ENCODE measurements at regions not wholly inside any gene's neighbourhood (a gene's known extent, or its start where the extent isn't known, plus 50 kb on each side); places are given as distances from the start of the nearest gene placed in this dataset.

- TF ChIP-seq, protein P1, sequence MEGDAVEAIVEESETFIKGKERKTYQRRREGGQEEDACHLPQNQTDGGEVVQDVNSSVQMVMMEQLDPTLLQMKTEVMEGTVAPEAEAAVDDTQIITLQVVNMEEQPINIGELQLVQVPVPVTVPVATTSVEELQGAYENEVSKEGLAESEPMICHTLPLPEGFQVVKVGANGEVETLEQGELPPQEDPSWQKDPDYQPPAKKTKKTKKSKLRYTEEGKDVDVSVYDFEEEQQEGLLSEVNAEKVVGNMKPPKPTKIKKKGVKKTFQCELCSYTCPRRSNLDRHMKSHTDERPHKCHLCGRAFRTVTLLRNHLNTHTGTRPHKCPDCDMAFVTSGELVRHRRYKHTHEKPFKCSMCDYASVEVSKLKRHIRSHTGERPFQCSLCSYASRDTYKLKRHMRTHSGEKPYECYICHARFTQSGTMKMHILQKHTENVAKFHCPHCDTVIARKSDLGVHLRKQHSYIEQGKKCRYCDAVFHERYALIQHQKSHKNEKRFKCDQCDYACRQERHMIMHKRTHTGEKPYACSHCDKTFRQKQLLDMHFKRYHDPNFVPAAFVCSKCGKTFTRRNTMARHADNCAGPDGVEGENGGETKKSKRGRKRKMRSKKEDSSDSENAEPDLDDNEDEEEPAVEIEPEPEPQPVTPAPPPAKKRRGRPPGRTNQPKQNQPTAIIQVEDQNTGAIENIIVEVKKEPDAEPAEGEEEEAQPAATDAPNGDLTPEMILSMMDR (IDR thresholded peaks at IDR 0.05; ENCODE audit: unreplicated experiment) = no peak
- H3K36me3 Mint-ChIP-seq = no peaks in the 10 kb centered on the region
- H3K27me3 Mint-ChIP-seq (ENCODE audit: low read depth) = no peaks in the 10 kb centered on the region
- H3K4me3 Mint-ChIP-seq = no peak overlapping the region
- no peak overlapping the region for H3K27ac Mint-ChIP-seq
- DNase-seq (ENCODE audit: low spot score in 2 of 2, unreplicated experiment in 2 of 2) = no peak
- no peaks in the 10 kb centered on the region for H3K4me1 Mint-ChIP-seq
- no peaks in the 10 kb centered on the region for H3K9me3 Mint-ChIP-seq
Measured at GRCh38 chr6:170158296-170159021, 132.4 kb downstream of the DLL1 start.

DNA sequence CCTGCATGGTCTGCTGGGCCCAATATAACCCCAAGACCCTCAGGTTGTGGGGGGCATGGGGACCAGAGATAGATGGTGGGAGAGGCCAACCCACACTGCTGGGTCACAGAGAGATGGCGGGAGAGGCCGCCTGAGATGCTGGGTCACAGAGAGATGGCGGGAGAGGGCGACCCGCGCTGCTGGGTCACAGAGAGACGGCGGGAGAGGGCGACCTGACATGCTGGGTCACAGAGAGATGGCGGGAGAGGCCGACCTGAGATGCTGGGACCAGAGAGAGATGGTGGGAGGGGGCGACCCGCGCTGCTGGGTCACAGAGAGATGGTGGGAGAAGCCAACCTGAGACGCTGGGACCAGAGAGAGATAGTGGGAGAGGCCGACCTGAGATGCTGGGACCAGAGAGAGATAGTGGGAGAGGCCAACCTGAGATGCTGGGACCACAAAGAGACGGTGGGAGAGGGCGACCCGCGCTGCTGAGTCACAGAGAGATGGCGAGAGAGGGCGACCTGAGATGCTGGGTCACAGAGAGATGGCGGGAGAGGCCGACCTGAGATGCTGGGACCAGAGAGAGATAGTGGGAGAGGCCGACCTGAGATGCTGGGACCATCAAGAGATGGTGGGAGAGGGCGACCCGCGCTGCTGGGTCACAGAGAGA, 133.2 kb downstream of the DLL1 start:
- no peaks in the 10 kb centered on the region for H3K9me3 Mint-ChIP-seq
- H3K4me1 Mint-ChIP-seq = peaks cover 6% of the 10 kb centered on the region
- no peak overlapping the region for H3K4me3 Mint-ChIP-seq
- no peak overlapping the region for H3K27ac Mint-ChIP-seq
- no peak for DNase-seq (ENCODE audit: low spot score in 2 of 2, unreplicated experiment in 2 of 2)
- no peaks in the 10 kb centered on the region for H3K27me3 Mint-ChIP-seq (ENCODE audit: low read depth)
- H3K36me3 Mint-ChIP-seq = no peaks in the 10 kb centered on the region
- TF ChIP-seq, protein P1 (IDR thresholded peaks at IDR 0.05; ENCODE audit: unreplicated experiment) = no peak

- H3K36me3 Mint-ChIP-seq = no peaks in the 10 kb centered on the region
- no peak overlapping the region for H3K4me3 Mint-ChIP-seq
- H3K9me3 Mint-ChIP-seq = no peaks in the 10 kb centered on the region
- no peak for DNase-seq (ENCODE audit: low spot score in 2 of 2, unreplicated experiment in 2 of 2)
- H3K27ac Mint-ChIP-seq = no peak overlapping the region
- peaks cover 16% of the 10 kb centered on the region for H3K4me1 Mint-ChIP-seq
- no peaks in the 10 kb centered on the region for H3K27me3 Mint-ChIP-seq (ENCODE audit: low read depth)
- TF ChIP-seq, protein P1 (IDR thresholded peaks at IDR 0.05; ENCODE audit: unreplicated experiment) = no peak
Measured at GRCh38 chr6:170156448-170157375, 134.2 kb downstream of the DLL1 start.

GRCh38 chr6:170155464-170156196, 135.2 kb downstream of the DLL1 start:
- no peaks in the 10 kb centered on the region for H3K9me3 Mint-ChIP-seq
- DNase-seq (ENCODE audit: low spot score in 2 of 2, unreplicated experiment in 2 of 2) = no peak
- no peak overlapping the region for H3K4me3 Mint-ChIP-seq
- TF ChIP-seq, protein P1 (IDR thresholded peaks at IDR 0.05; ENCODE audit: unreplicated experiment) = no peak
- H3K27me3 Mint-ChIP-seq (ENCODE audit: low read depth) = peaks cover 5% of the 10 kb centered on the region
- H3K27ac Mint-ChIP-seq = no peak overlapping the region
- H3K36me3 Mint-ChIP-seq = no peaks in the 10 kb centered on the region
- H3K4me1 Mint-ChIP-seq = peaks cover 25% of the 10 kb centered on the region
